HPDE6-E6E7 (cell line): ENCODE measurements at regions not wholly inside any gene's neighbourhood (a gene's known extent, or its start where the extent isn't known, plus 50 kb on each side); places are given as distances from the start of the nearest gene placed in this dataset.
"Not testable (repeated sequence)": the region's sequence is repeated elsewhere in the genome, so short reads cannot be mapped to it uniquely, and the experiment has no call there.

Source experiments
- DNase-seq: peaks from one replicate; pipeline ENCODE4 v3.0.0; 2011; ENCODE audit warnings: missing footprints; ENCODE audit errors: extremely low spot score

- no peak for DNase-seq
These were observed 169.1 kb downstream of the RPIA start for GRCh38 chr2:88860421-88861075.

GRCh38 chr2:88865801-88866371, 174.4 kb downstream of the RPIA start:
- no peak for DNase-seq

- no peak for DNase-seq
These were observed 175.3 kb downstream of the RPIA start for GRCh38 chr2:88866756-88867155.

GRCh38 chr2:88868861-88869260, 177.4 kb downstream of the RPIA start:
- DNase-seq, result no peak

- no peak for DNase-seq
These were observed 178.9 kb downstream of the RPIA start for GRCh38 chr2:88870267-88870839.

GRCh38 chr2:88871336-88871735, 179.9 kb downstream of the RPIA start:
- DNase-seq, result no peak

- DNase-seq, result no peak
These were observed 182.1 kb downstream of the RPIA start for GRCh38 chr2:88873620-88874019.

GRCh38 chr2:88874063-88874657, 182.7 kb downstream of the RPIA start:
- no peak for DNase-seq

GRCh38 chr2:88875736-88876135, 184.3 kb downstream of the RPIA start:
- DNase-seq, result no peak

- DNase-seq, result peak; percentile 41
These were observed 189.0 kb downstream of the RPIA start for GRCh38 chr2:88880441-88880953.

- DNase-seq, result no peak
These were observed 193.8 kb downstream of the RPIA start for GRCh38 chr2:88885275-88885674.

- no peak for DNase-seq
These were observed 194.4 kb downstream of the RPIA start for GRCh38 chr2:88885679-88886416.

GRCh38 chr2:88887466-88887865, 196.0 kb downstream of the RPIA start:
- DNase-seq, result not testable (repeated sequence)

- DNase-seq, result no peak
These were observed 200.7 kb downstream of the RPIA start for GRCh38 chr2:88892207-88892606.

- no peak for DNase-seq
These were observed 201.3 kb downstream of the RPIA start for GRCh38 chr2:88892788-88893187.

GRCh38 chr2:88896971-88897370, 205.5 kb downstream of the RPIA start:
- no peak for DNase-seq

- DNase-seq, result no peak
These were observed 206.2 kb downstream of the RPIA start for GRCh38 chr2:88897715-88898114.

GRCh38 chr2:88903749-88904353, 212.4 kb downstream of the RPIA start:
- no peak for DNase-seq

- DNase-seq, result no peak
These were observed 221.8 kb downstream of the RPIA start for GRCh38 chr2:88913280-88913679.

- DNase-seq, result no peak
These were observed 227.7 kb downstream of the RPIA start for GRCh38 chr2:88919087-88919738.

GRCh38 chr2:88920399-88920798, 228.9 kb downstream of the RPIA start:
- not testable (repeated sequence) for DNase-seq
